NCI-H345 (cell line): ENCODE measurements at regions not wholly inside any gene's neighbourhood (a gene's known extent, or its start where the extent isn't known, plus 50 kb on each side); places are given as distances from the start of the nearest gene placed in this dataset.
"Not testable (repeated sequence)": the region's sequence is repeated elsewhere in the genome, so short reads cannot be mapped to it uniquely, and the experiment has no call there.

Experiments
- DNase-seq: peaks from one replicate; lab custom pipeline; 2025; lab: John Stamatoyannopoulos, UW

DNA sequence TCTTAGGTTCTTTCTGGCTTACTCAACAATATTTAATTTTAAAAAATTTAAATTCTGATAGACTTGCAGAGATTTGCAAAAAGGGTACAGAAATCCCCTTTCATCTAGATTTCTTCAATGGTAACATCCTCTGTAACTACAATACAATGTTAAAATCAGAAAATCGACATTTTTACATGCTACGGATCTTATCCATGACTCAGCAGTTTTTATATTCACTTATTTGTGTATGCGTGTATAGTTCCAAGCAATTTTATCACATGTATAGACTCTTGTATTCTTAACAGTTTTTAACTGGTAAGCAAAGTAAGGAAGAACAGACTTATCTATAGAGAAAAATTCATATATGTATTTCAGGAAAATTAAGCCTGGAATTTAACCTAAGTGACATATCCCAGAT, 256.1 kb upstream of the MEX3C start:
- DNase-seq = no peak

DNA sequence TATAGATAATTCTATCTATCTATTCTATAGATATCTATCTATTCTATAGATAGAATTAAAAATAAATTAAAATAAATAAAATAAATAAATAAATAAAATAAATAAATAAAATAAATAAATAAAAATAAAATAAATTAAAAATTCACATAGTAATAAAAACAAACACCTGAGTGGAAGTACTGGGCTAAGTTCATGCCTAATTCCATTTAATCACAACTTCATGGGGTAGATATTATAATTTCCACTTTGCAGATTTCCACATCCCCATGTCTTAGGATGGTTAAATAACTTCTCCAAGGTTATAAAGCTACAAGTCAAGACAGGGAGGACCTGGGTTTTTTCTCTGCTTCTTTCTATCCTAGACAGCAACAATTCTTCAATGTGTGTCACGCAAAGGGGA, 261.4 kb upstream of the MEX3C start:
- no peak for DNase-seq

DNA sequence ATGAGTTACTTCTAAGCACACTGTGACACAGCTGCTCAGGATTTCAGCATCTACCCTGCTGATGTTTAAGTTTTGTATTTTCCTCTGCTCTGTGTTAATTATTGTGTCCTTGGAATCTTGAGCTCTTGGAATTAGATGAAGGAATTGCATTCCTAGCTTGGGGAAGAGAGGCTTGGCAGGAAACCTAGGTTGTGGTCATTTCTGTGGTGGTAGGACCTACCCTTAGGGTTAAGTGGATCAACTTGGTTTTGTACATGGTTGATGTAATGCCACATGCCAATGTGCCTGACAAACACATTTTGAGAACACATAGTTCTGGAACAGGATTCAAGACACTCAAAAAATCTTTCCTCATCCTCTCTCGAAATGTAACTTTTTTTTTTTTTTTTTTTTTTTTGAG, 264.5 kb upstream of the MEX3C start:
- DNase-seq = no peak

DNA sequence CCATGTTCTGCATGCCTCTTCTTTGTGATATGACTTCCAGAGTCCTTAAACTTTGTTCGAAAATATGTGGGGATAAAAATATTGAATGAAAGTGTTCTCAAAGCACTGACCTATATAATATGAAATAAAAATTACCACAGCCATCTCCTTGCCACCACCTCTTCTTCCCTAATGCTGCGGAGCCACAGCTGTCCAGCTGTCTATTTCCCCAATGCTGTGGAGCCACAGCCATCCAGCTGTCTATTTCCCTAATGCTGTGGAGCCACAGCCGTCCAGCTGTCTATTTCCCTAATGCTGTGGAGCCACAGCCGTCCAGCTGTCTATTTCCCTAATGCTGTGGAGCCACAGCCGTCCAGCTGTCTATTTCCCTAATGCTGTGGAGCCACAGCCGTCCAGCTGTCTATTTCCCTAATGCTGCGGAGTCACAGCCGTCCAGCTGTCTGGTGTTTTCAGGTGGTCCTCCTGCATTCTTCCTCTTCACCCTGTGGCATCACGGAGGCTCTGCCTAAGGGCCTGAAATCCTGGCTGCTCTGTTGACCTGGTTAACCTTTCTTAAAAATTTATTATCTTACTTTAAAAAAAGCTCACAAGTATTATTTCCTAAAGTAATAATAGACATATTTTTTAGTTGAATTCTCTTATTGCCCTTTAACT, 266.1 kb upstream of the MEX3C start:
- no peak for DNase-seq

DNA sequence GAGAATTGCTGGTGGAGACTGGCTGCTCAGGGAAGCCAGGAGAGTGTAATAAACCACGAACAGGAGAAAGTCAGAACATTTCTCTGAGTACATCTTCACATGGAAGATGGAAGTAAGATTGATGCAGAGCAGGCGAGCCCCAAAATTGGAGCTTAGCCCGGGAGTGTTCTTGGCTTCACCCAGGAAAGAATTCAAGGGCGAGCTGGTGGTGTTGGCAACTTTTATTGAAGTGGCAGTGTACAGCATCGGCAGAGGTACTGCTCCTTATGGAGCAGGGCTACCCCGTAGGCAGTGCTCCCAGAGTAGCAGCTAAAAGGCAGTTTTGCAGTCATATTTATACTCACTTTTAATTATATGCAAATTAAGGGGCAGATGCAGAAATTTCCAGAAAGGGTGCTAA, 281.4 kb upstream of the MEX3C start:
- DNase-seq = no peak

DNA sequence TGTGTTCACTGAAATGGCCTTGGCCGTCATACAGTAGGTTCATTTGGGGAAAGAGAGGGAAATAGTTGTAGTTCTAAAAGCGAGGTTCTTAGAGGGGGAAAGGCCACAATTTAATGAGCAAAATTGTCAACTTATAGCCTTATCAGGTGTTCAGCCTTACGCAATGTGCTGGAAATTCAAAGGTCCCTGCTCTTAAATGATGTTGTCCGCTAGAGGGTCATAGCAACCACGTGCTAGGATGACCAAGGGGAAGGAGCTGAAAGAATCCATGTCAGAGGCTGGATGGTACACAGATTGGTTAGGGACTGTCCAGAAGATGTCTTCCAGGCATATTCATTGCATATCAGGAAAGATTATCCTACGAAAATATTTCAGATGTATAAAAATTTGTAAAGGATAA, 282.3 kb upstream of the MEX3C start:
- DNase-seq = no peak

DNA sequence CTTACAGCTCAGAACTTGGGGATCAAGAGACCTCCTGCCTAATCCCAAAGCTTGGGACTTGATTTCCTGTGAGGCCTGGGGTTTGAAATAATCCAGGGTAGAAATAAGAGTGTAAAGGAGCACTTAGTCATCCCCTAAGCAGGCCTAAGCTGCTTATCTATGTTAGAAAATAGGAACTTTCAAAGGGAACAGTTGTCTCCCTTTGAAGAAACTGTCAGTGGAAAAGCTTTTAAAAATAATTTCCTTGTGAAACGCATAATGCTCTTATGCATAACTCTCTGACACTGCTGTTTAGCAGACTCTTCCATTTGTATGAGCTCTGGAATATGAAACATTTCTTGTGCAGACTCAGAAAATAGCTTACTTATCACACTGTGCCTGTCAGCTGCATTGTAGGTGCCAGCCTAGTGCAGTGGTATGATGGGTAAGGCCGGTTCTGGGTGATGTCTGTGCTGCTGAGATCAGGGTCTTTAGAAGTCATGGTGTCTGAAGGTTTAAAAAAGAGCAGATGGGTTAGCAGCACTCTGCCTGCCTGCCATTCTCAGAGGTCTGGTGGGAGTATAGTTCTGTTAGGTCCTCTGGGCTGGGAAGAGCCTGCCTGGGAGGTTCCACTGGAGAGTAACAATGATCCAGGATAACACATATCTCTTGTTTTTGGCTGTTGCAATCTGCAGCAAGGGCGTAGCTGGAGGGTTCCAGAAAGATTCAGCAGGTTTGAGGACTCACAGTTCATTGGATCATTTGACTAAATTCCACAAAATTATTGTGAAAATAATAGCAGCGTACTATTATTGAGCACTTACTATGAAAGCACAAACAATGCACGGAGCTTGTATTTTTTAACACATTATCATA, 283.2 kb upstream of the MEX3C start:
- DNase-seq = no peak

DNA sequence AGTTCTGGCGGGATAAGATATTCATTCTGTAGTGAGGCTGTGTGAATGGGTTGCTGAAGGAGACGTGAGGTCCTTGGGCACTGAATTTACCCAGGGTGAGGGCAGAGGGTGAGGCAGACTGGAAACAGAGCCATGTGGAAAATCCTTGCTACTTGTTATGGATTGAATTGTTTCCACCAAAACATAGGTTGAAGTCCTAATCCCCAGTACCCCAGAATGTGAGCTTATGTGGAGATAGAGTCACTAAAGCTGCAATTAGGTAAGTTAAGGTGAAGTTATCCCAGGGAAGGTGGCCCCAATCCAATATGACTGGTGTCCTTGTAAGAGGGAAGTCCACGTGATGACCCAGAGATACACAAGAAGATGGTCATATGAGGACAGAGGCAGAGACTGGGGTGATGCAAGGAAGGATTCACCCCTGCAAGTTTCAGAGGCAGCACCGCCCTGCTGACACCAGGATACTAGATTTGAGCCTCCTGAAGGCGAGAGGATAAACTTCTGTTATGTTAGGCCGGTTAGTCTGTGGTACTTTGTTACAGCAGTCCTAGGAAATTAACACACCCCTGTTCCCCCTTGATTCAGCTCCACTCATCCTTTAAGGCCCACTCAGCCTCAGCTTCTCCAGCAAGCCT, 289.4 kb upstream of the MEX3C start:
- no peak for DNase-seq

DNA sequence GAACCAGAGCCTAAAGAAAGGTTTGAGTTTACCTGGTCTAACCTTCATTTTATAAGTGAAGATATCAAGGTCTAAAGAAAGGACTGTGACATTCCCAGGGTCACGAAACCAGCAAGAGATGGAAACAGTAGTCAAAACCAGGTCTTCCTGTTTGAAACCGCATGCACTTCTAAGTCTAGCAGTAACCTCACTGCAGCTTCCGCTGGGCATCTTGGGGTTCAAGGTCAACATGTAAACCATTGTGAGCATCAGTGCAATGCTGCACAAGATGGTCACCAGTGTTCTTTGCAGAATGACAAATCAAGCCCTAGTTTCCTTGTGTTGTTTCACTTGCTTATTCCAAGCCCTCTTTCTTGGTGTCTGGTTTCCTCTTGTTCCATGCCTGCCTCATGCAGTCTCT, 292.9 kb upstream of the MEX3C start:
- DNase-seq = no peak

DNA sequence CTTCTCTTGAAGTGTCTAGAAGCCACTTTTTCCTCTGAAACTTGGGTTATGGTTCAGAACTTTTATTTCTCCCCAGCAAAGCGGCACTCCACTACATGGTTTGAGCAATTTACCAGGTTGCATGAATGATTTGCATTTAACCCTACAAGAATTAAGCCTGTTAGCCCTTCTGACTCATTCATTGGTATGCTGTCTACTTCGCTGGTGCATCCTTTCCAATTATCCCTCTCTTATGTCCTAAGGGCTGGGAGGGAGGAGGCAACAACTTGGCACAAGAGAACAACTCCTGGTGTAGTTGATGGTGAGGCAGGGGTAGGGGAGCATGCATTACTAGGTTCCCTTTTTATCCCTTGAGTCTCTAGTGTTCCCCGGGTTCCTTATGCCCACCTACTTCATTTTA, 293.4 kb upstream of the MEX3C start:
- no peak for DNase-seq

DNA sequence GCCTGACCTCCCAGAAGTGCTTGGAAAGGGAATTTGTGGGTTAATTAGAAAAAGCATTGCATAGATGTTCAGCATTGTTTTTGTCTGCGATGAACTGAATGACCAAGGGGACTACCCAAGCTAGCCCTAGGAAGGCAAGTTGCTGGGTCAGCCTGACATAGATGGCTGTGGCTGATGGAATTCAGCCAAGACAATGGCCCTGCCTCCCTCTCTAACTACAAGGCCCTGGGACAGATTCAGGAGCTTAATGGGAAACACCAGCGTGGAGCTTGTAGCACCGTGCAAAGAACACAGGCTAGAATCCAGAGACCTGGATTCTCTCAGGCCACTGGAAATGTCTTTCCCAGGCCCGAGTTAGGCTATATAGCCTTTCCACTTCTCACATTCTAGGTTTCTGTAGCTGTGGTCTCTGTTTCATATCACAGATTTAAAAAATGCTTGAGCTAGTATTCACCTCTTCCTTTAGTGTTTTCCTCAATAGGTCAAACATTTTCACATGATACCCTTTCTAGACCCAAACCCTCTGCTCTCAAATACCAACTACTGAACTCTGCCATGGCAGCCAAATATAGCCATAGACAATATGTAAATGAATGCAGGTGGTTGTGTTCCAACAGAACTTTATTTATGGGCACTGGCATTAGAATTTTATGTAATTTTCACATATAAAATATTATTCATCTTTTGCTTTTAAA, 294.3 kb upstream of the MEX3C start:
- no peak for DNase-seq

DNA sequence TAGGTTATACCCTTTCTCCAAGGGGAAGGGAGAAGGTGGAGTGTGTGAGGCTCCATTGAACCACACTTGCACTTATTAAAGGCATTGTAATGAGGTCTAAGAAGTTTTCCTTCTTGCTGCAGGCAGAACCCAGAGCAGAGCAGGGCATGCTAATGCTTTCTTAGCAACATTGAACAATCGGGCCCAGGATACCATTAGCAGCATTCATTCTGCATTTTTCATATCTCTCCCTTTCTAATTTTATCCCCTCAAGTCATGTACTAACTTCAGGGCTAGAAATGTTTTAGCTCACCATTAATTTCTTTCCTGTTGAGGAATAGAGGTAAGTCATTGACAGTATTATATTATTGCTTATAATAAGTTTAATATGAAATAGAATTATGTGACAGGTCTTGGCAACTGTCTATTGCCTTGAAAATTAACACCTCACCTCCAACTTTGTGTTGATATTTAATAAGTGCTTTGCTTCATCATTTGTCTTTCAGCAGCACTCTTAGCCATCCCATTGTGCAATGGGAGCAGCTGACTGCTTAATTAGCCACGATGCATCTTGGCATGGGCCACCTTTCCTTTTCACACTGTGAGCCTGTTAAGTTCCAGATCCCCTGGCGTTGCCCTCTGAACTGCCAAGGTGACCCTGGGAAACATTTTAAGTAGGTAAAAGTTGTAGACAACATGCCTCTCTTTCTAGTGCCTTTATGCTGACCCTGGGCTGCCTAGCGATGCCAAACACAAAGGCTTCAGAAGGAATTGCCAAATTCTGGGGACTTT, 300.8 kb upstream of the MEX3C start:
- DNase-seq = no peak

DNA sequence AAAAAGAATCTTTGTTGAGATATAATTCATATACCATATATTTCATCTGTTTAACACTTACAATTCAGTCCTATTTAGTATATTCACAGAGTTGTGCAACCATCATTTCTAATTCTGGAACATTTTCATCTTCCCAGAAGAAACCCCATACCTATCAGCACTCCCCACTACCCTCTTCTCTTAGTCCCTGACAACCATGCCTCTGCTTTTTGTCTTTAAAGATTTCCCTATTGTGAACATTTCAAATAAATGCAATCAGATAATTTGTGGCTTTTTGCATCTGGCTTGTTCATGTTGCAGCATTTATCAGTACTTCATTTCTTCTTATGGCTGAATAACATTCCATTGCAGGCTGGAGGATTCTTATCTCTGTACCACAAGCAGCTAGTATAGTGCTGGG, 305.9 kb upstream of the MEX3C start:
- DNase-seq = no peak

DNA sequence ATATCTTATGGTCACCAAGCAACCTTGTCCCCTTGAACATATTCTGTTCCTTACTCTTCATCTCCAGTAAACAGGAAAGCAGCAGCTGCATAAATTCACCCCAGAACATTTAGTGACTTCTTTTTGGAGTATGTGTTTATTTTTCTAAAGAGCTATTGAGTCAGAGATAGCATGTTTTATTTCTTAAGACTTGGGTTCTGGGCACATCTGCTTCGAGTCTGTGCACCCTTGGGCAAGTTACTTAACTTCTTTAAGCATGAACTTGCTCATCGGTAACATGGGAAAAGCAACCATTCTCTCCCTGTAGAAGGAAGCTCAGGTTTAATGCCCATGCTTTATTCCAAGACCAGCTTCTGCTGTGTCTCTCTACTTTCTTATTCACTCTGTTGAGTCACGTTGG, 309.3 kb upstream of the MEX3C start:
- DNase-seq = no peak

DNA sequence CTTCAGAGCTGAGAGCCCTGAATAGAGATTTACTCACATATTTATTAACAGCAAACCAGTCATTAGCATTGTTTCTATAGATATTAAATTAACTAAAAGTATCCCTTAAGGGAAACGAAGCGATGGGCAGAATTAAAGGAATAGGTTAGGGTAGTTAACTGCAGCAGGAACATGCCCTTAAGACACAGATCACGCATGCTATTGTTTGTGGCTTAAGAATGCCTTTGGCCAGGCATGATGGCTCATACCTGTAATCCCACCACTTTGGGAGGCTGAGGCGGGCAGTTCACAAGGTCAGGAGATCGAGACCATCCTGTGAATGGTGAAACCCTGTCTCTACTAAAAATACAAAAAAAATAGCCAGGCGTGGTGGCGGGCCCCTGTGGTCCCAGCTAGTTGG, 310.9 kb upstream of the MEX3C start:
- DNase-seq = not testable (repeated sequence)

DNA sequence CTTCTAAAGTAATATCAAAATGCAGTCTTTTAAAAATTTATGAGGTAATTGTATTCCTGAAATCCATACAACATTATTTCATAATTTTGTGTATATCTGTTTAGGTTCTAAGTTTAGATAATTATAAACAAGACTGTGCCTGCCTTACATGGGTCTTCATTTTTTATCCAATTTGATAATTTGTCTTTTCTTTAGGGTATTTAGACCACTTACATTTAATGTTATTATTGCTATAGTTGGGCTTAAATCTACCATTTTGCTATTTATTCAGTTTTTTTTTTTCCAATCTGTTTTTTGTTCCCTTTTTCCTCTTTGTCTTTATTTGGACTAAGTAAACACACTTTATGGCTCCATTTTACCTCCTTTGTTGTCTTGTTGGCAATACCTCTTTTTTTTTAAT, 312.5 kb upstream of the MEX3C start:
- DNase-seq = no peak

DNA sequence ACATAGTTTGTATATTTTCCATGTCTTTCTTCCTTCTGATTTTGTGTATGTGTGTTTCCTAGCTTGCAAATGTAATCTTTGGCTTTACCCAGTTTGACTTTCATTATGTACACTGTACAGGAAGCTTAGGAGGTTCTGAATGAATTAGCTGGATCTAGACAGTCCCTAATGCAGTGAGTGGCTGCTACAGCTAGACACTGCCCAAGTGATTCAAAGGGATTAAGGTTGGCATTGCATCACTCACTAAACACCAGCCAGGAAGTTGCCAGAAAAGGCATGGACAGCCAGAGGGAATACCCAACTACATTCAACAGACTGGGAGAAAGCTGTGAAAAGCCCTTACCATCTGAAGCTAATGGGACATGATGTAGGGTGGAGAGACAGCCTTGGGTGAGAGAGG, 316.0 kb upstream of the MEX3C start:
- no peak for DNase-seq

DNA sequence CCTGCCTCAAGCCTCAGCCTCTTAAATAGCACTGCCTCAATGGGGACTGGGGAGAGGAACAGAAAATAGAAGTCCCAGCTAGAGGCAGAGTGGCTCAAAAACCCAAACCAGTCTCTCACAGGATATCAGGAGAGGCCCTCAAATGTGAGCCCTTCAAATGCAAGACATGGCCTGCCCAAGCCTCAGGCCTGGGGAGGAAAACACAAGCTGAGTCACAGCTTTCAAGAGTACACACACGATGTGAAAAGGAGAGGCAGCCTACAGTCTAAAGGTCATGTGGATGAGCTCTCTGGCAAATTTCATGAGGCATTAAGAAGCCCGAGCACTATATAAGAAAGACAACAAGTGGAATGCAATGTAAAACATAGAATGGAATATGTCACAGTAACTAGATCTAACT, 316.6 kb upstream of the MEX3C start:
- DNase-seq = no peak

DNA sequence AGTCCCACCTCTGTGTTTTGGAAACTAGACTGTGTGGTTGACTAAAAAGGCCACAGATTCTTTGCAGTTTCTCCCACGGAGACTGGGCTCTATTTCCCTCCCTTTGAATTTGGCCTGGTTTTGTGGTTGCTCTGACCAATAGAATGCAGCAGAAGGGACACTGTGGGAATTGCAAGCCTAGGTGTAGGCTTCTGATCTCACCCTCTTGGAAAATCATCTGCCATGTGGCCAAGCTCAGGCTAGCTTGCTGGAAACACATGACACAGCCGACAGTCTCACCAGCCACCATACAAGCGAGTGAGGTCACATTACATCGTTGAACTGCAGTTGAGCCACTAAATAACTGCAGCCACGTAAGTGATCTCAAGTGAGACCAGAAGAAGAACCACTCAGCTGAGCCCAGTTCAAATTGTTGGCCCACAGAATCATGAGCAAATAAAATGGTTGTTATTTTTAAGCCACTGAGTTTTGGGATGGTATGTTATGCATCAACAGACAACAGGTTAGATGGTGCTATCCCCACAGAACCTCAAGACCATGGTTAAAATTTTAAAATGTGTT, 319.1 kb upstream of the MEX3C start:
- no peak for DNase-seq

DNA sequence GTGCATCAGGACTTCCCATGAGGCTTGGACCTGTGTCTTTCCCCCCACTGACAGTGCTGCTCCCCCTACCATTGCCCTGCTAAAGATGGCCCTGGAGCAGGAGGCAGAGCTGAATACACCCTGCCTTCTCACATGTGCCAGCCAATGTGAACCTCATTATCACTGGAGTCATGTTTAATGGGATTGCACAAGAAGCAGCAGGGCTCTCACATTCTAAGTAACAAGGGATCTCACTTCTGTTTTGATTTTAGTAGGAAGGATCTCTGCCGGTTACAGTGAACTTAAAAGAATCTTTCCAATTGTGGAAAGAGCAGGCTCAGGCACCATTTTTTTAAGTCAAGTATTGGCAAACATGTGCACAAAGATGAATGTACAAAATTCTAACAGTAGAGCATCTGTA, 322.1 kb upstream of the MEX3C start:
- DNase-seq = no peak

DNA sequence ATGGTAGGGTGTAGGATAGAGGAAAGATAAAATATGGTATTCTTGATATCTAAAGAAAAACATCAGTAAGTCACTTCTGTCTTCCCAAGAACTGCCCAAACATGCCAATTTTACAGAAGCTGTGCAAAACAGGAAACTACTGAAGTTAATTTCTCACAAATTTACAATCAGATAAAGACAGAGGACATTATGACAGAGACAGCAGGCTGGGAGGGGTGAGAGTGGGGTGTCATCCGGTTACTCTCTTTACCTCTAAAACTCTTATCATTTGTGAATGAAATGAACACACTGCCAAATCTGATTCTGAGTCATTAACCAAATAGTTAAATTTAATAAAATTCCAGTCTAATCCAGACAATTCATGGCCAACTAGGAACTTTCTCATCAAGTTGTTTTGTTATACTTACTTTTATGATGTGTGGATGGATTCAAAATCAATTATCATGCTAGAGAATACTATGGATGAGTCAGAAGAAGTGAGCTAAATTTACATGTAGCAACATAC, 323.2 kb upstream of the MEX3C start:
- DNase-seq = no peak
